ENCODE measurements at regions not wholly inside any gene's neighbourhood (a gene's known extent, or its start where the extent isn't known, plus 50 kb on each side); places are given as distances from the start of the nearest gene placed in this dataset.

GRCh38 chr2:158900345-158900744, 68.1 kb upstream of the TANC1 start:
- no peak for TF ChIP-seq CTCF (IDR thresholded peaks at IDR 0.05; ENCODE audit: control insufficient read depth, insufficient read depth, low read depth, low read length, missing control alignments)
- DNase-seq (ENCODE audit: low read depth), result no peak
- no peak overlapping the region for H3K4me3 ChIP-seq (ENCODE audit: control insufficient read depth, low read depth, low read length)

- TF ChIP-seq CTCF (IDR thresholded peaks at IDR 0.05; ENCODE audit: control insufficient read depth, insufficient read depth, low read depth, low read length, missing control alignments), result no peak
- no peak overlapping the region for H3K4me3 ChIP-seq (ENCODE audit: control insufficient read depth, low read depth, low read length)
- DNase-seq (ENCODE audit: low read depth), result no peak
Observed at GRCh38 chr2:158902005-158902398, 66.4 kb upstream of the TANC1 start.

GRCh38 chr2:158903711-158904405, 64.6 kb upstream of the TANC1 start:
- no peak for TF ChIP-seq CTCF (IDR thresholded peaks at IDR 0.05; ENCODE audit: control insufficient read depth, insufficient read depth, low read depth, low read length, missing control alignments)
- no peak for DNase-seq (ENCODE audit: low read depth)
- H3K4me3 ChIP-seq (ENCODE audit: control insufficient read depth, low read depth, low read length), result no peak overlapping the region

- DNase-seq (ENCODE audit: low read depth), result no peak
- H3K4me3 ChIP-seq (ENCODE audit: control insufficient read depth, low read depth, low read length), result no peak overlapping the region
- no peak for TF ChIP-seq CTCF (IDR thresholded peaks at IDR 0.05; ENCODE audit: control insufficient read depth, insufficient read depth, low read depth, low read length, missing control alignments)
Observed at GRCh38 chr2:158904627-158905177, 63.7 kb upstream of the TANC1 start.

GRCh38 chr2:158905341-158905740, 63.1 kb upstream of the TANC1 start:
- no peak for DNase-seq (ENCODE audit: low read depth)
- H3K4me3 ChIP-seq (ENCODE audit: control insufficient read depth, low read depth, low read length), result no peak overlapping the region
- no peak for TF ChIP-seq CTCF (IDR thresholded peaks at IDR 0.05; ENCODE audit: control insufficient read depth, insufficient read depth, low read depth, low read length, missing control alignments)

GRCh38 chr2:158905784-158906183, 62.7 kb upstream of the TANC1 start:
- DNase-seq (ENCODE audit: low read depth), result no peak
- no peak overlapping the region for H3K4me3 ChIP-seq (ENCODE audit: control insufficient read depth, low read depth, low read length)
- no peak for TF ChIP-seq CTCF (IDR thresholded peaks at IDR 0.05; ENCODE audit: control insufficient read depth, insufficient read depth, low read depth, low read length, missing control alignments)
